H1 (cell line): ENCODE measurements at regions not wholly inside any gene's neighbourhood (a gene's known extent, or its start where the extent isn't known, plus 50 kb on each side); places are given as distances from the start of the nearest gene placed in this dataset.

Source experiments
- BACH1 ChIP-seq: IDR thresholded peaks from 2 replicates; pipeline ENCODE4 v1.6.1; 2012; ENCODE audit warnings: low read length, improper control_type of control experiment
- CTBP2 ChIP-seq: IDR thresholded peaks from 2 replicates; pipeline ENCODE4 v1.7.0; 2011; ENCODE audit warnings: borderline replicate concordance, mild to moderate bottlenecking, moderate library complexity, mixed read lengths, low read length; ENCODE audit not compliant: insufficient read depth, insufficient read length
- TF ChIP-seq, protein P1 (sequence below): fragments of 300-600 bp; sonication (generic); IDR thresholded peaks from 2 replicates; pipeline ENCODE4 v1.7.1; 2012; ENCODE audit warnings: low read length, moderate library complexity, mild to moderate bottlenecking, inconsistent platforms; ENCODE audit not compliant: insufficient replicate concordance
- TF ChIP-seq, protein P2 (sequence below): IDR thresholded peaks from 2 replicates; pipeline ENCODE4 v1.6.1; 2011; ENCODE audit warnings: low read length, improper control_type of control experiment

DNA sequence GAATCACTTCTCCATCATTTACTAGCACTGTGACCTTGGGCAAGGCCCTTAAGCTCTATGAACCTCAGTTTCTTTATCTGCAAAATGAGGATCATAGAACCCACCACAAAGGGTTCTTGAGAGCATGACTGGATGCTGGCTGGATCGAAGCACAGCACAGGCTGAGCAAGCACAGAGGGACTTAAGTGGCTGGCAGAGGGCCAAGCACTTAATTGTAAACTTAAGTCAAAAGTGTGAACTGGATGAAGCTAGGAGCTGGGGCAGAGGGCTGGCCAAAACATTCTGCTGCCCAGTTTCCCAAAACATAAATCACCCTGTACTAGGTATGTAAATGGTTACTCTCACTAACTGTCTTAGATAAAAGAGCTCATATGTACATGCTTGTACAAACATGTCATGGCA lies 112.3 kb upstream of the WWC1 start (continued):
- TF ChIP-seq BACH1 (no peak), CTBP2 (no peak)
- TF ChIP-seq, protein P1, sequence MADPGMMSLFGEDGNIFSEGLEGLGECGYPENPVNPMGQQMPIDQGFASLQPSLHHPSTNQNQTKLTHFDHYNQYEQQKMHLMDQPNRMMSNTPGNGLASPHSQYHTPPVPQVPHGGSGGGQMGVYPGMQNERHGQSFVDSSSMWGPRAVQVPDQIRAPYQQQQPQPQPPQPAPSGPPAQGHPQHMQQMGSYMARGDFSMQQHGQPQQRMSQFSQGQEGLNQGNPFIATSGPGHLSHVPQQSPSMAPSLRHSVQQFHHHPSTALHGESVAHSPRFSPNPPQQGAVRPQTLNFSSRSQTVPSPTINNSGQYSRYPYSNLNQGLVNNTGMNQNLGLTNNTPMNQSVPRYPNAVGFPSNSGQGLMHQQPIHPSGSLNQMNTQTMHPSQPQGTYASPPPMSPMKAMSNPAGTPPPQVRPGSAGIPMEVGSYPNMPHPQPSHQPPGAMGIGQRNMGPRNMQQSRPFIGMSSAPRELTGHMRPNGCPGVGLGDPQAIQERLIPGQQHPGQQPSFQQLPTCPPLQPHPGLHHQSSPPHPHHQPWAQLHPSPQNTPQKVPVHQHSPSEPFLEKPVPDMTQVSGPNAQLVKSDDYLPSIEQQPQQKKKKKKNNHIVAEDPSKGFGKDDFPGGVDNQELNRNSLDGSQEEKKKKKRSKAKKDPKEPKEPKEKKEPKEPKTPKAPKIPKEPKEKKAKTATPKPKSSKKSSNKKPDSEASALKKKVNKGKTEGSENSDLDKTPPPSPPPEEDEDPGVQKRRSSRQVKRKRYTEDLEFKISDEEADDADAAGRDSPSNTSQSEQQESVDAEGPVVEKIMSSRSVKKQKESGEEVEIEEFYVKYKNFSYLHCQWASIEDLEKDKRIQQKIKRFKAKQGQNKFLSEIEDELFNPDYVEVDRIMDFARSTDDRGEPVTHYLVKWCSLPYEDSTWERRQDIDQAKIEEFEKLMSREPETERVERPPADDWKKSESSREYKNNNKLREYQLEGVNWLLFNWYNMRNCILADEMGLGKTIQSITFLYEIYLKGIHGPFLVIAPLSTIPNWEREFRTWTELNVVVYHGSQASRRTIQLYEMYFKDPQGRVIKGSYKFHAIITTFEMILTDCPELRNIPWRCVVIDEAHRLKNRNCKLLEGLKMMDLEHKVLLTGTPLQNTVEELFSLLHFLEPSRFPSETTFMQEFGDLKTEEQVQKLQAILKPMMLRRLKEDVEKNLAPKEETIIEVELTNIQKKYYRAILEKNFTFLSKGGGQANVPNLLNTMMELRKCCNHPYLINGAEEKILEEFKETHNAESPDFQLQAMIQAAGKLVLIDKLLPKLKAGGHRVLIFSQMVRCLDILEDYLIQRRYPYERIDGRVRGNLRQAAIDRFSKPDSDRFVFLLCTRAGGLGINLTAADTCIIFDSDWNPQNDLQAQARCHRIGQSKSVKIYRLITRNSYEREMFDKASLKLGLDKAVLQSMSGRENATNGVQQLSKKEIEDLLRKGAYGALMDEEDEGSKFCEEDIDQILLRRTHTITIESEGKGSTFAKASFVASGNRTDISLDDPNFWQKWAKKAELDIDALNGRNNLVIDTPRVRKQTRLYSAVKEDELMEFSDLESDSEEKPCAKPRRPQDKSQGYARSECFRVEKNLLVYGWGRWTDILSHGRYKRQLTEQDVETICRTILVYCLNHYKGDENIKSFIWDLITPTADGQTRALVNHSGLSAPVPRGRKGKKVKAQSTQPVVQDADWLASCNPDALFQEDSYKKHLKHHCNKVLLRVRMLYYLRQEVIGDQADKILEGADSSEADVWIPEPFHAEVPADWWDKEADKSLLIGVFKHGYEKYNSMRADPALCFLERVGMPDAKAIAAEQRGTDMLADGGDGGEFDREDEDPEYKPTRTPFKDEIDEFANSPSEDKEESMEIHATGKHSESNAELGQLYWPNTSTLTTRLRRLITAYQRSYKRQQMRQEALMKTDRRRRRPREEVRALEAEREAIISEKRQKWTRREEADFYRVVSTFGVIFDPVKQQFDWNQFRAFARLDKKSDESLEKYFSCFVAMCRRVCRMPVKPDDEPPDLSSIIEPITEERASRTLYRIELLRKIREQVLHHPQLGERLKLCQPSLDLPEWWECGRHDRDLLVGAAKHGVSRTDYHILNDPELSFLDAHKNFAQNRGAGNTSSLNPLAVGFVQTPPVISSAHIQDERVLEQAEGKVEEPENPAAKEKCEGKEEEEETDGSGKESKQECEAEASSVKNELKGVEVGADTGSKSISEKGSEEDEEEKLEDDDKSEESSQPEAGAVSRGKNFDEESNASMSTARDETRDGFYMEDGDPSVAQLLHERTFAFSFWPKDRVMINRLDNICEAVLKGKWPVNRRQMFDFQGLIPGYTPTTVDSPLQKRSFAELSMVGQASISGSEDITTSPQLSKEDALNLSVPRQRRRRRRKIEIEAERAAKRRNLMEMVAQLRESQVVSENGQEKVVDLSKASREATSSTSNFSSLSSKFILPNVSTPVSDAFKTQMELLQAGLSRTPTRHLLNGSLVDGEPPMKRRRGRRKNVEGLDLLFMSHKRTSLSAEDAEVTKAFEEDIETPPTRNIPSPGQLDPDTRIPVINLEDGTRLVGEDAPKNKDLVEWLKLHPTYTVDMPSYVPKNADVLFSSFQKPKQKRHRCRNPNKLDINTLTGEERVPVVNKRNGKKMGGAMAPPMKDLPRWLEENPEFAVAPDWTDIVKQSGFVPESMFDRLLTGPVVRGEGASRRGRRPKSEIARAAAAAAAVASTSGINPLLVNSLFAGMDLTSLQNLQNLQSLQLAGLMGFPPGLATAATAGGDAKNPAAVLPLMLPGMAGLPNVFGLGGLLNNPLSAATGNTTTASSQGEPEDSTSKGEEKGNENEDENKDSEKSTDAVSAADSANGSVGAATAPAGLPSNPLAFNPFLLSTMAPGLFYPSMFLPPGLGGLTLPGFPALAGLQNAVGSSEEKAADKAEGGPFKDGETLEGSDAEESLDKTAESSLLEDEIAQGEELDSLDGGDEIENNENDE = no peak
- TF ChIP-seq, protein P2, sequence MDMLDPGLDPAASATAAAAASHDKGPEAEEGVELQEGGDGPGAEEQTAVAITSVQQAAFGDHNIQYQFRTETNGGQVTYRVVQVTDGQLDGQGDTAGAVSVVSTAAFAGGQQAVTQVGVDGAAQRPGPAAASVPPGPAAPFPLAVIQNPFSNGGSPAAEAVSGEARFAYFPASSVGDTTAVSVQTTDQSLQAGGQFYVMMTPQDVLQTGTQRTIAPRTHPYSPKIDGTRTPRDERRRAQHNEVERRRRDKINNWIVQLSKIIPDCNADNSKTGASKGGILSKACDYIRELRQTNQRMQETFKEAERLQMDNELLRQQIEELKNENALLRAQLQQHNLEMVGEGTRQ = no peak
